ENCODE measurements at regions not wholly inside any gene's neighbourhood (a gene's known extent, or its start where the extent isn't known, plus 50 kb on each side); places are given as distances from the start of the nearest gene placed in this dataset.

DNA sequence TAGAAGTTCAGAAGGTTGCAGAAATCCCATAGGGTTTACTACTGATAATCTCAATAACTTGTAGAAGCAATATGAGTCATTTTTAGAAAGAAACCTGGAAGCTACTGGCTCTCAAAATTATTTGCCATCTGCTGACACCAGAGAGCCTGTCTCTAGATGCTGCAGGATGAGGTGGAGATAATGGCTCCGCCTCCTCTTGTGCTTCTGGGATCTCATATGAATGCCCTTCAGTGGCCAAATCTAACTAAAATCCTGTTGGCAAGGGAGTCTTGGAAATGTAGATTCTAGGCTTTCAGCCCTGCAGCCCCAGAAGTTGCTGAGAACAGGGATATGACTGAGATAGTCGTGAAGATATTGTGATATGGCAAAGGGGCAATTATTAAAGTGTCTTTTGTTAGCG, 348.1 kb downstream of the CCSER2 start:
- DNase-seq (ENCODE audit: low read depth), result no peak
- in situ Hi-C loops (cut with HindIII; ENCODE audit: low sequenced_read_pairs), result no loop called here

DNA sequence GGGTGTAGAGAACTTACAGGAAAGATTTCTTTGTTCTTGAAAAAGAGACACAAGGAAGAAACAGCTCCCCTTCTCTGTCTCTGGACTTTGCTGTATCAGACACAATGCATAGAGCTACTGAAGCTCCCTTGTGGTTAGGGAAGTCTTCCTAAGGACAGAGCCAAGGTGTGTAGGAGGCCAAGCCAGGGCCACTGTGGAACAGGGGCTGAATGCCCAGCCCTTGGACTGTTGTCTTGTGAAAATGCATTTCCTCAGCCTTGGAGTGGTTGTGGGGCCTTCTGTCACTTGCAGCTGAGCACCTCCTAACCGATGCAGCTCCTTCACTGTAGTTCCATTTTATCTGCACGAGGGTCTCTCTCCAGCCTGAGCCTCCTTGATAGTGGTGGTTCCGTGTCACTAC, 353.4 kb downstream of the CCSER2 start:
- in situ Hi-C loops (cut with HindIII; ENCODE audit: low sequenced_read_pairs), result no loop called here
- no peak overlapping the region for H3K4me3 ChIP-seq (ENCODE audit: low read depth, low read length)
- TF ChIP-seq, protein P1, sequence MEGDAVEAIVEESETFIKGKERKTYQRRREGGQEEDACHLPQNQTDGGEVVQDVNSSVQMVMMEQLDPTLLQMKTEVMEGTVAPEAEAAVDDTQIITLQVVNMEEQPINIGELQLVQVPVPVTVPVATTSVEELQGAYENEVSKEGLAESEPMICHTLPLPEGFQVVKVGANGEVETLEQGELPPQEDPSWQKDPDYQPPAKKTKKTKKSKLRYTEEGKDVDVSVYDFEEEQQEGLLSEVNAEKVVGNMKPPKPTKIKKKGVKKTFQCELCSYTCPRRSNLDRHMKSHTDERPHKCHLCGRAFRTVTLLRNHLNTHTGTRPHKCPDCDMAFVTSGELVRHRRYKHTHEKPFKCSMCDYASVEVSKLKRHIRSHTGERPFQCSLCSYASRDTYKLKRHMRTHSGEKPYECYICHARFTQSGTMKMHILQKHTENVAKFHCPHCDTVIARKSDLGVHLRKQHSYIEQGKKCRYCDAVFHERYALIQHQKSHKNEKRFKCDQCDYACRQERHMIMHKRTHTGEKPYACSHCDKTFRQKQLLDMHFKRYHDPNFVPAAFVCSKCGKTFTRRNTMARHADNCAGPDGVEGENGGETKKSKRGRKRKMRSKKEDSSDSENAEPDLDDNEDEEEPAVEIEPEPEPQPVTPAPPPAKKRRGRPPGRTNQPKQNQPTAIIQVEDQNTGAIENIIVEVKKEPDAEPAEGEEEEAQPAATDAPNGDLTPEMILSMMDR (IDR thresholded peaks at IDR 0.05; ENCODE audit: low read depth, low read length, missing control alignments), result no peak
- DNase-seq (ENCODE audit: low read depth), result no peak

More for the DNA sequence above, 348.1 kb downstream of the CCSER2 start:
- H3K4me3 ChIP-seq (ENCODE audit: low read depth, low read length), result no peak overlapping the region
- TF ChIP-seq, protein P1 (IDR thresholded peaks at IDR 0.05; ENCODE audit: low read depth, low read length, missing control alignments), result no peak

DNA sequence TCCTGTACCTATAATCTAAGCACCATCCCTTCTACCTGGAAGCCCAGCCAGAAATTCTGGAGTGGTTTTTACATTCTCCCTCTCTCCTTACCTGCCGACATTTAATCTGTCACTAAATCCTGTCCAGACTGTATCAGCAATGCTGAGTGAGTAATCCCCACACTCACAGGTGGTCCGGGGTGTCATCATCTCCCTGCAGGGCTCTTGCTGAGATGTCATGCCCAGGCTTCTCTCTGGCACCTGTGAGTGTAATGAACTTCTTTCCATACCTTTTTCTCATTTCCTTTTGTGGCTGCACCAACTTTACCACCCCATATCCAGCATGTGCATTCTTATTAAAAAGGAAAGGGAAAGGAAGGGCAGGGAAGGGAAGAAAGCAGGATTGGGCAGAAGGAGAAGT, 355.2 kb downstream of the CCSER2 start:
- in situ Hi-C loops (cut with HindIII; ENCODE audit: low sequenced_read_pairs), result no loop called here
- TF ChIP-seq, protein P1 (IDR thresholded peaks at IDR 0.05; ENCODE audit: low read depth, low read length, missing control alignments), result no peak

DNA sequence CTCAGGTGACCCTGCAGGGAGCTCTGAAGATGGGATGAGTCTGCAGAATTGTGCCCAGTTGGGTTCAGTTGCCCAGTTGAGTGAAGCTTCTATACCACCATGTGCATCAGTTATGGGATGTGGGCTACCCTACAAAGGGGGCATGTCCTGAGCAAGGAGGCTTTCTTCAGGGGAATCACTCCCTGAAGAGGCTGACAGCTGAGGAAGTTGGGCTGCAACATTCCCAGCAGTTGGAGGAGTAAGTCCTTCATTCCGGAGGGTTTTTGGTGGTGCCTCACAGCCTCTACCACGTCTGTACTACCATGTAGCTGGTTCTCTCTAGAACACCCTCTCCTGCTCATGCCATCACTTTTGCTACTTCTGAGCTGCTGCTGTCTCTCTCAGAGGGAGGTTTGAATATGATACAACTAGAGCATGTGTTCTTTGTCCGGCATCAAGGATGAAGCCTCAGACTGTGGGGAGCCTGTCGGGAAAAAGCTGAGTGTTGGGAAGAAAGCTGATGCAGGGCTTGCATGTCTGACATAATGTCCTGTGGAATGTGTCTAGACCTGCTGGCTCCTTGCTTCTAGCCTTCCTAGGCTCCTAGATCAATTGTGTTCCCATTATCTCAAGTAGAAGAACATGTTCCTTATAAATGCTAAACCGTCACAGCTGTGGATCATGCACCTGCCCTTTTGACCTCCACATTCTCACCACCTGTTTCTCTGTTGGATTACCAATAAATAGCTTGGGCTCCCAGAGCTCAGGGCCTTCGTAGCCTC, 355.8 kb downstream of the CCSER2 start:
- no peak for DNase-seq (ENCODE audit: low read depth)
- TF ChIP-seq, protein P1 (IDR thresholded peaks at IDR 0.05; ENCODE audit: low read depth, low read length, missing control alignments), result no peak
- in situ Hi-C loops (cut with HindIII; ENCODE audit: low sequenced_read_pairs), result no loop called here
- H3K4me3 ChIP-seq (ENCODE audit: low read depth, low read length), result no peak overlapping the region

More for the DNA sequence above, 355.2 kb downstream of the CCSER2 start:
- no peak for DNase-seq (ENCODE audit: low read depth)
- H3K4me3 ChIP-seq (ENCODE audit: low read depth, low read length), result no peak overlapping the region

DNA sequence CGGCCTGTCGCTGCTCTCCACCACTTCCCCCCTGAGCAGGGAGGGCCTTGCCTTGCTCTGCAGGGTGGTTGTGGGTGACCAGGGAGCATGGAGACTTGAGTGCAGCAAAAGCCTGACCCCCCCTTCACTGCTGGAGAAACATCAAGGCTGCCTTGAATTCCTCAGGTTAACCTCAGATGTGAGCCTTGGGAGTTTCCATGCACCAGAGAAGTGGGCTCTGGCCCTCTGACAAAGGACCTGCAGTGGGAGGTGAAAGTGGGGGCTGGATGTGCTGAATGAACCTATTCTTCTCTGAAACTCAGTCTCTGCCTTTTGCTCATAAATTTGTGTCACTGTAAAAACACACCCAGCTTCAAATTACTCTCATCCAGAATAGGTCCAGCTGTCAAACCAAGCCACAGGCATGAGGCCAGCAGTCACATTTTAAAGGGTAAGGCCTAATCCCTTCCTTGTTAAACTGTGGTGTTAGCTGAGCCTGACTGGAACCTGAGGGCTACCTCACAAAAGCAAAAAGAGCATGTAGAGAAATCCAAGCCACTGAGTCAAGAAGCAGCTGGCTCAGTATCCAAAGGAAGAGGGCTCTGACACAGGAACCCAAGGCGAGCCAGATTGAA, 356.8 kb downstream of the CCSER2 start:
- H3K4me3 ChIP-seq (ENCODE audit: low read depth, low read length), result no peak overlapping the region
- TF ChIP-seq, protein P1 (IDR thresholded peaks at IDR 0.05; ENCODE audit: low read depth, low read length, missing control alignments), result no peak
- in situ Hi-C loops (cut with HindIII; ENCODE audit: low sequenced_read_pairs), result no loop called here
- no peak for DNase-seq (ENCODE audit: low read depth)

DNA sequence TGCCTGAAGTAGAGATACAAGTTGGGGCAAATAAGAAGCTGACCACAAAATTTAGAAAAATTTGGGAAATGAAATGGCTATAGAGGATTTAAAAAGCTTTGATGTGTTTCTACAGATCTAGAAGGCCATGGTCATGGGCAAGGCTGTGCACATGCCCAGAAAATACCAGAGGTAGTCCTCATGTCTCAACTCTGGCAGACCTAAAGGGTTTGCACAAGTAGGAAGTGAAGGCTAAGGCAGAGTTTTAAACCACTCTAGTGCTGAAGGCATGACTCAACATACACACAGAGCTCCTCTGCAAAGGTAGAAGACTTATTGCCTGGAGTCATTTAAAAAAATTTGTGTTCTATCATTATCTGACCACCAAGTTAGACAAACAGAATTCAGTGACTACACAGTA, 364.6 kb downstream of the CCSER2 start:
- in situ Hi-C loops (cut with HindIII; ENCODE audit: low sequenced_read_pairs), result no loop called here
- DNase-seq (ENCODE audit: low read depth), result no peak
- TF ChIP-seq, protein P1 (IDR thresholded peaks at IDR 0.05; ENCODE audit: low read depth, low read length, missing control alignments), result no peak
- no peak overlapping the region for H3K4me3 ChIP-seq (ENCODE audit: low read depth, low read length)

Measured in astrocyte of the cerebellum (primary cell).